ENCODE measurements at regions not wholly inside any gene's neighbourhood (a gene's known extent, or its start where the extent isn't known, plus 50 kb on each side); places are given as distances from the start of the nearest gene placed in this dataset.

DNA sequence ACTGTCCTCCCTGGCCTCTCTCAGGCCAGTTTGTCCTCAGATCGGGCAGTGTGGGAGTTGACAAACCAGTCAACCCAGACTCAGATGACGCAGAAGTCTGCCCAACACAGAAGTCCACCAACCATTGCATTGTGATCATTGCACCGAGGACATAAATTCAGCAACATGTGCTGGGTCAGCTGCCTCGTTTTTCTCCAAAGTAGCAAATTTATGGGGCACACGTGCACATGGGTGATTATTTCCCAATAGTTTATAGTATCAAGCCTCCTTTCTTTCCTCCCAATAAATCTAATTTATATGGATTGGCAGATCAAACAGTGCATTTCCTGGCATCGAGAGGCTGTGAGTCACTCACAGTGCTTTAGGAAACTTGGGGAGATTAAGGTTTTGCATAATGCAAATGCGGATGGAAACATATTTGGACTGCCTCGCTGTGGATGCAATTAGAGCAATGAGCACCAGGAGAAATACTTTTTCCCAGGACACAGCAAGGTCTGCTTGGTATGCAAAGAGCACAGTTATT is 413.7 kb upstream of the SULF2 start:
- no peak for TF ChIP-seq TAF1 (IDR thresholded peaks at IDR 0.05; ENCODE audit: borderline replicate concordance, low read depth, low read length)
- TF ChIP-seq POLR2AphosphoS5 (IDR thresholded peaks at IDR 0.05; ENCODE audit: low read depth, low read length) = no peak
- no peak for TF ChIP-seq POLR2A (IDR thresholded peaks at IDR 0.05; ENCODE audit: low read depth, low read length)
- no peak for FAIRE-seq
- DNase-seq (ENCODE audit: insufficient read length) = no peak

DNA sequence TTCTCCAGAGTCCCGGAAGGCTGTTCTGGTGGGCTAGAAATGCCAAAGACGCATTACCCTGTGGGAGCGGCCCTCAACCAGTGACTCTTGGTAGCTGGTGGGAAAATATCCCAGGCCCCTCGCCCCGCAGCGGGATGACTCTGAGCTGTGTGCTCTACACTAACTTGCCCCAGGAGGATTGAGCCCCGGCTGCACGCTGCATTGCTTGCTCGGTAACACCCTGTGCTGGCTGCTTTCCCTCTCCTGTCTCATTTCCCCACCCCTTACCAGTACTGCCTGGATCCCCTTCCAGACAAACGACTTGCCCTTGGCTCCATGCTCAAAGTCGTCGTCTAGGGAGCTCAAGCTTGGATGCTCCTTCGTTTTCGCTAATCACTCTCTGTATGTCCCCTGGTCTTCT is 411.8 kb upstream of the SULF2 start:
- no peak for FAIRE-seq
- TF ChIP-seq TAF1 (IDR thresholded peaks at IDR 0.05; ENCODE audit: borderline replicate concordance, low read depth, low read length) (no peak), POLR2AphosphoS5 (IDR thresholded peaks at IDR 0.05; ENCODE audit: low read depth, low read length) (no peak), POLR2A (IDR thresholded peaks at IDR 0.05; ENCODE audit: low read depth, low read length) (no peak)
- no peak for DNase-seq (ENCODE audit: insufficient read length)

DNA sequence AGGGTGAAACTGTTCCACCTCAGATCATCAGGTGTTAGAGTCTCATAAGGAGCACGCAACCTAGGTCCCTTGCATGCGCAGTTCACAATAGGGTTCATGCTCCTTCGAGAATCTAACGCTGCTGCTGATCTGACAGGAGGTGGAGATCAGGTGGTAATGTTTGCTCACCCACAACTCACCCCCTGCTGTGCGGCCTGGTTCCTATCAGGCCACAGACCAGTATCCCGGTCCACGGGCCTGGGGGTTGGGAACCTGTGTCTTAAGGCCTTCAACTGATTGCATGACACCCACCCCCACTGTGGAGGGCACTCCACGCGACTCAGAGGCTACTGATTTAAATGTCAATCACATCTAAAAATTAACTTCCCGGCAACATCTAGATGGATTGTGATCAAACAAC is 411.2 kb upstream of the SULF2 start:
- DNase-seq (ENCODE audit: insufficient read length) (no peak), FAIRE-seq (no peak)

DNA sequence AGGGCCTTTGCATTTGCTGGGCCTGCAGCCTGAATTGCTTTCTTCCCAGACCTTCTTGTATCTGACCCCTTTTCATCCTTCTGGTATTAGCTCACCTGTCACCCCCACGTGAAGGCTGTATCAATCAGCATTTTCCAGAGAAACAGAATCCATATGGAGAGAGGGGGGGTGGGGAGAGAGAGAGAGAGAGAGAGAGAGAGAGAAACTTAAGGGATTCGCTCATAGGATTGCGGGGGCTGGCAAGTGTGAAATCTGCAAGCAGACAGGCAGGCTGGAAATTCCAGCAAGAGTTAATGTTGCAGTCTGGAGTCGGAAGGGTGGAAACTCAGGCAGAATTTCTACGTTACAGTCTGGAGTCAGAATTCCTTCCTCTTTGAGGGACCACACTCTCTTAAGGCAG is 410.7 kb upstream of the SULF2 start:
- TF ChIP-seq TAF1 (IDR thresholded peaks at IDR 0.05; ENCODE audit: borderline replicate concordance, low read depth, low read length) (no peak), POLR2A (IDR thresholded peaks at IDR 0.05; ENCODE audit: low read depth, low read length) (no peak), POLR2AphosphoS5 (IDR thresholded peaks at IDR 0.05; ENCODE audit: low read depth, low read length) (no peak)
- no peak for DNase-seq (ENCODE audit: insufficient read length)
- no peak for FAIRE-seq

More for the DNA sequence above, 411.2 kb upstream of the SULF2 start:
- TF ChIP-seq POLR2A (IDR thresholded peaks at IDR 0.05; ENCODE audit: low read depth, low read length) = no peak
- no peak for TF ChIP-seq TAF1 (IDR thresholded peaks at IDR 0.05; ENCODE audit: borderline replicate concordance, low read depth, low read length)
- TF ChIP-seq POLR2AphosphoS5 (IDR thresholded peaks at IDR 0.05; ENCODE audit: low read depth, low read length) = no peak

DNA sequence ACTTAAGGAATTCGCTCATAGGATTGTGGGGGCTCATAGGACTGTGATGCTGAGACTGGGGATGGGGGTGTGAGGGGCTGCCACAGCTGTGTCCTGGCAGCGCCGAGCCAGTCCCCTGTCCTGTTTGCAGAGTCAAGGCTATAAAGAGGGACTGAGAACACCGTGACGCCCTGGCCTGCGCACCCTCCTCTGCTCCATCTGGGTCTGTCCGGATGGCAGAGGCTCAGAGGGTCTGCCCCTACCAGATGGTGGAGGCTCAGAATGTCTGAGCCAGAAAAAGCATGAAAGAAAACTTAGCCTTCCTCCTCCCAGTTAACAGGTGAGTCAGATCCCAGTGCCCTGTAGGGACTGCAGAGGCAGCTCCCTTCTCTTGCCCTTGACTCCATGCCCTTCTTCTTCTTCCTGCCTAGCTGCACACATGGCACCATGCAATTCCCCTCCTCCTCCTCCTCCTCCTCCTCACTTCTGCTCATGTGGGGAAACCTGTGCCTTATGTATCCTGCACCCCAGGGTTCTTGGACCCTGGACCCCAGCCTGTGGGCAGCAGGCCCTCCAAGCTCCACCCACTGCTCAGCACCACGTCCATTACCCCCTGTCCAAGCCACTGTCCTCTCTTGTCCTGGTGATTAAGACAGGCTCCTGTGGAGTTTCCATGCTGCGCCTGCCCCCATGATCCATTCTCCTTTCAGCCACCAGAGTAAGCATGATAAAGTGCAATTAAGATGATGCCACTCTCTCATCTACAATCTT is 410.0 kb upstream of the SULF2 start:
- TF ChIP-seq POLR2AphosphoS5 (IDR thresholded peaks at IDR 0.05; ENCODE audit: low read depth, low read length) (no peak), TAF1 (IDR thresholded peaks at IDR 0.05; ENCODE audit: borderline replicate concordance, low read depth, low read length) (no peak), POLR2A (IDR thresholded peaks at IDR 0.05; ENCODE audit: low read depth, low read length) (no peak)

DNA sequence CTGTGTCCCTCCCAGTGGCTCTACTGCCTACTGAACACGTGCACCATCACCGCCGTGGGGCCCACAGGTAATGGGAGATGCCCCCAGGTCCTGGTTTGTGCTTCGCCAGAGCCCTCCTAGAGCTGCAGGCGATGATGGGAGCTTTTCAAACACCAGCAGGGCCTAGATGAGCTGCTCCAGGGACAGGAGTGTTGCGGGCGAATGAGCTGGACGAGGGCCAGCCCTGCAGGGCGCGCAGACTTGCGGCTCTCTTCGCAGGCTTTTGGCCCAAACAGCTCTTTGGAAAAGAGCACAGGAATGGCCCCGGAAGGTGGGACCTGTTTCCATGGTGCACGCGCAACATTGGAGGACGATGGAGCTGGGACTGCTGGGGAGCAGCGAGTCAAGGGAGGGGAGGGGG is 409.3 kb upstream of the SULF2 start:
- DNase-seq (ENCODE audit: insufficient read length) (no peak), FAIRE-seq (no peak)
- no peak for TF ChIP-seq POLR2AphosphoS5 (IDR thresholded peaks at IDR 0.05; ENCODE audit: low read depth, low read length)
- TF ChIP-seq POLR2A (IDR thresholded peaks at IDR 0.05; ENCODE audit: low read depth, low read length) = no peak
- no peak for TF ChIP-seq TAF1 (IDR thresholded peaks at IDR 0.05; ENCODE audit: borderline replicate concordance, low read depth, low read length)

More for the DNA sequence above, 410.0 kb upstream of the SULF2 start:
- FAIRE-seq (no peak), DNase-seq (ENCODE audit: insufficient read length) (no peak)

DNA sequence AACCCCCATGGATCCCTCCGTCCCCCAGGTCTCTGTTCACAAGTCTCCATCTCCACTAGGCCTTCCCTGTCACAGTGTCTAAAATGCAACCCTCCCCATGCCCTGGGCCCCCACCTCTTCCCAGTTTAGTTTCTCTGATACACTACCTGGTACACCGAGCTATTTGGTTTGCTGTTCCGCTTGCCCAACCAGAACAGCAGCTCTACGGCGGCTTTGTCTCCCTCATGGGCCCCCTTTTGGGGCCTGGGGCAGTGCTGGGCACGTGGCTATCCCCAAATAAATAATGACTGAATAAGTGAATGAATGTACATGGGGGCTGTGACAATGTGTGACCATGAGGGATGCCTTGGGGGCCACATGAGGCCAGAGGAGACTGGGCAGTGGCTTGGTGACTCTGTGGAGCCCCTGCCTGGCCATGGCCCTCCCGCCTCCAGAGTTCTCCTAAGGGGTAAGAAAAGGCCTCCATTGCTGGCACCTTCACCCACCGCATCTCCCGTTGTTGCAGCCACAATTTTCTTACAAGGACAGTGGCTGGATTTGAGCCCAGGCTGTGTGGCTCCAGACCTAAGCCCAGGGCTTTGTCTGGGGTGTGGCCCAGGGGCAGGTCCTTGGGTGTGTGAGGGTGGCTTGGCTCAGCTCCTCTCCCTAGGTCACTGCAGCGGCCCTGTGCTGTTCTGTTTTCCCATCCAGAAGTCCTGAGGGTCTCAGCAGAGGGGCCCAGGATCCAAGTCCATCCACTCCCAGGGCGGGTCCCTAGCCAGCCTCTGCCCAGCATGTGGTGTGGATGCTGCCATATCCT is 408.5 kb upstream of the SULF2 start:
- no peak for FAIRE-seq
- no peak for DNase-seq (ENCODE audit: insufficient read length)
- TF ChIP-seq POLR2AphosphoS5 (IDR thresholded peaks at IDR 0.05; ENCODE audit: low read depth, low read length) (no peak), POLR2A (IDR thresholded peaks at IDR 0.05; ENCODE audit: low read depth, low read length) (no peak), TAF1 (IDR thresholded peaks at IDR 0.05; ENCODE audit: borderline replicate concordance, low read depth, low read length) (no peak)

DNA sequence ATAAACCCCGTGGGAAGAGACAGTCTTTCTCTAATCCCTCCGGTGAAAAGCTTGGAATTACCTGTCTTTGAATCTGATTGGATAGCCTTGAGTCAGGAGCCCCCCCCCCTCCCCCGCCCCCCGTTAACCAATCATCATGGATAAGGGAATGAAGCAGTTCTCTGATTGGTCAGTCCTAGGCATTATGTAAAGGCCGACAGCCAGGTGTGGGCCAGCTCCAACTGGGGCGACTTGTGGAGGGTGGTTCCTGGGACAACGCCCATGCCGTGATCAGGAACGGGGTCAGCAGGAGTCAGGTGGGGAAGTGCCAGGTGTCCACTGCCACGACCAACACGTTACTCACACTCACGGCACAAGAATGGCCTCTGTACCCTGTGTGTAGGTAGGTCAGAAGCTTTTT is 406.8 kb upstream of the SULF2 start:
- TF ChIP-seq POLR2AphosphoS5 (IDR thresholded peaks at IDR 0.05; ENCODE audit: low read depth, low read length) = no peak
- no peak for TF ChIP-seq TAF1 (IDR thresholded peaks at IDR 0.05; ENCODE audit: borderline replicate concordance, low read depth, low read length)
- no peak for TF ChIP-seq POLR2A (IDR thresholded peaks at IDR 0.05; ENCODE audit: low read depth, low read length)
- DNase-seq (ENCODE audit: insufficient read length) = no peak
- no peak for FAIRE-seq

DNA sequence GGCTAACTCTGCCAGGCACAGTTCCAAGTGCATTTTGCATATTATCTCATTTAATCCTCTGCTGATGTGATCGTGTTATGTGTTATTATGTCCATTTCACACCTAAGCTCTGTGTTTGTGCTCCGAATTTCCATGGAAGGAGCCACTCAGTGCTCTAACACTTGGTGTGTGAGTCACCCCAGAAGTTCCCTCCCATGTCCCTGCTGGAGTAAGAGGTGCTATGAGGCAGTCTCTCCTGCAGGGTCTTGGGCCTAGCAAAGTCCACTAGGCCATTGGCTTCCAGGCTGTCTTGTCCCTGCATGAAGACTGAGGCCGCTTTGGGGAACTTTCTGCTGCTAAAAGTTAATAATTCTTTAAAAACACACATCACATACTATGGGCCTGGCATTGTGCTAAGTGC is 405.9 kb upstream of the SULF2 start:
- FAIRE-seq = no peak
- no peak for TF ChIP-seq POLR2A (IDR thresholded peaks at IDR 0.05; ENCODE audit: low read depth, low read length)
- TF ChIP-seq TAF1 (IDR thresholded peaks at IDR 0.05; ENCODE audit: borderline replicate concordance, low read depth, low read length) = no peak
- no peak for TF ChIP-seq POLR2AphosphoS5 (IDR thresholded peaks at IDR 0.05; ENCODE audit: low read depth, low read length)
- no peak for DNase-seq (ENCODE audit: insufficient read length)

DNA sequence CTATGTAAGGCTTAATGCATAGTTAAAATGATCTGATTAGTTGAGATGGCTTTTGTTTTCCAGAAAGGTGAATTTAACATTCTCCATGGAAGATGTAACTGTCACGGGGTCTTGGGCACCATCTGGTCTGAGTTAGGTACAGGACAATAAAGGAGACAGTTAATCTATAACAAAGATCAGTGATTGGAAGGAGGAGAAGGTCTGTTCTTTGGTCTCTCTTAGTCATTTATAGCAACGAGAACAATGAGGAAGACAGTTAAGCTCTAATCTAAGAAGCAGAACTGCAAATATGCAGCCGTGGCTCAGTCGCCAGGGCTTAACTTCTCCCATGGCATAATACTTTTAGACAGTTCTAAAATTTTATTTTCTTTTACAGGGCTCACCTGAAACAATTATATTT is 405.5 kb upstream of the SULF2 start:
- TF ChIP-seq POLR2AphosphoS5 (IDR thresholded peaks at IDR 0.05; ENCODE audit: low read depth, low read length) = no peak
- no peak for TF ChIP-seq POLR2A (IDR thresholded peaks at IDR 0.05; ENCODE audit: low read depth, low read length)
- TF ChIP-seq TAF1 (IDR thresholded peaks at IDR 0.05; ENCODE audit: borderline replicate concordance, low read depth, low read length) = no peak
- DNase-seq (ENCODE audit: insufficient read length) = no peak
- no peak for FAIRE-seq

DNA sequence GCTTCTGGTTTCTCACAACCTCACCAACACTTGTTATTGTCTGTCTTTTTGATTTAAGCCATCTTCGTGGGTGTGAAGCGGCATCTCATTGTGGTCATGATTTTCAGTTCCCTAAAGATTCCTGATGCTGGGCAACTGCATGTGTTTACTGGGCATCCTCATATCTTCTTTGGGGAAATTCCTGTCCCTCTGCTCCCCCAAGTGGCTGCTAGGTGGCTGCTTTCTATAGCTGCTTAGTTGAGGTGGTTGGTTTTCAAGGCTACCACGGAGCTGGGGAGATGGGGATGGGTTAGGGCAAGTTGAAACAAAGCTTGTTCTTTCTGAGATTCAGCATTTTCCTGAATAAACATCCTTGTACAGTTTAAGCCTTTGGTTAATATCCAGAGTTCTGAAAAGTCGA is 403.9 kb upstream of the SULF2 start:
- TF ChIP-seq POLR2AphosphoS5 (IDR thresholded peaks at IDR 0.05; ENCODE audit: low read depth, low read length) (no peak), TAF1 (IDR thresholded peaks at IDR 0.05; ENCODE audit: borderline replicate concordance, low read depth, low read length) (no peak), POLR2A (IDR thresholded peaks at IDR 0.05; ENCODE audit: low read depth, low read length) (no peak)
- DNase-seq (ENCODE audit: insufficient read length) = no peak
- no peak for FAIRE-seq
